ENCODE measurements at regions not wholly inside any gene's neighbourhood (a gene's known extent, or its start where the extent isn't known, plus 50 kb on each side); places are given as distances from the start of the nearest gene placed in this dataset.

DNA sequence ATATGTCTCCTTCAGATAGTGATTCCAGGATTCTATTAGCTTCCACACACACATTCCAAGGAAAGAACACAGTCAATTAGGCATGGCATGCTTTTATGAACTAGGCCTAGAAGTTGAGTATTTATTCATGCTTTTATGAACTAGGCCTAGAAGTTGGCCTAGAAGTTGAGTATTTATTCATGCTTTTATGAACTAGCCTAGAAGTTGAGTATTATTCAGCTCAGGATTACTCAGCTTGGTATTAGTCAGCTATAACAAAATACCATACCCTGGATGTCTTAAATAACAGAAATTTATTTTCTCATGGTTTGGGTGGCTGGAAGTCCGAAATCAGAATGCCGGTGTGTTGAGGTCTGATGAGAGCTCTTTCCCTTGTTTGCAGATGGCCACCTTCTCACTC, 442.7 kb upstream of the FLRT2 start:
- DNase-seq, result no peak

DNA sequence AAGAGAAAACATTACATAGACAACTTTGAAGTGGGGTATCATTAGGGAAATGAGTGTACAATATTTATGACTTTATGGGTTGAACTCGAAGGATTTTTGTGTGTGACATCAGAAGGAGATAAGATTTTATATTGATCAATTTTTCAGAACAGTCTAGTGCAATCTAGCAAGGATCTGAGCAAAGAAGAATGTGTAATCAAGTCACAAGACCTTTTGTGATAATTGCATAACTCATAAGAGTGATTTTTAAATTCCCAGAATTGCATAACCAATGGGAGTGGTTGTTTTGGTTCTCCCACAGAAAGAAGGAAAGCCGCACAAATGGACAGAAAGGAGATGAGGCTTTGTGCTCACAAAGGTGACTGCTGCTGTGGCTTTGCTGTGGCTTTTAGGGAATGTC, 441.8 kb upstream of the FLRT2 start:
- DNase-seq, result no peak

DNA sequence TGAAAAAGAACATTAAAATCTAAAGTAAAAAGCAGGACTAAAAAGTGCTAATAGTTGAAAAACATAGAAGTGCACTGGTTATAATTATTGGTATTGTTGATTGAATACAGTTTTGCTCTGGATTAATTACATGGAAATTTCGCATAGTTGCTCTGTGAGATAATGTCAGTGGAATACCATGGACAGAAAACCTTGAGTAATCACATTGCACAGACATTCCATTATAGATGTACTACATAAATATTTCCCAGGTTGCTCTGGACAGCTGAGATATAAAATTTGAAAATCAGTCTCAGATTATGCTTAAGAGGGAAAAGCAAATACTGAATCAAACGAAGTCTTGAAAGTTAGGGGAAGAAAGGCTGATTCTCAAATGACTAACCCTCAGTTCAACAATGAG, 439.3 kb upstream of the FLRT2 start:
- DNase-seq, result no peak

DNA sequence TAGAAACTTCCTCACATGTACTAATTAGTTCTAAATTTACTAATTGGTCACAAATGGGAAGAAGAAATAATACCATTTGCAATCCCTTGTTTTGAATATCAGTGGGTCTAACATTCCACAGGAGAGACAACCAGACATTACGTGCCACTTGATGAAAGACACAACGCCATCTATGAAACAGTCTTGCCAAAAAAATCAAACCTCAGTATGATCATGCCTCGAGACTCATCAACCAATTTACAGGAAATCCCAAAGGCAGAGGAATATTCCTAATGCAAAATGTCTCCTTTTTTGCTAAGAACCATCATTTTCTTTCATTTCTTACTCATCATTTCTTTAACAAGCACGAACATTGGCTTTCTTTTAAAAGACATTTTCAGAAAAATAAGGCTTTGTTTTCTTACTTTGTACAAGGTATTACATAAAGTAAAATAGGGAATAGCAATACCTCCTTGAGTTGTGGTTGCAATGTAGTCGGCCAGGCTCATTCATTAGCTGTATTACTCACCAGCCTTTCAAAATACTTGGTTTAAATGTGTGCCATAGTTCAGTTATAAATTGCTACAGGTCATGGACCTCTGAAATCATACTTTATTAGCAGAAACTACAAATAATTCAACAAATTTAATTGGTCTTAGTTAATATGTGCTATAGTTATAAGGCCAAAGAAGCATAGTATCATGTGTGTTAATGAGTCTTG, 436.2 kb upstream of the FLRT2 start:
- no peak for DNase-seq

DNA sequence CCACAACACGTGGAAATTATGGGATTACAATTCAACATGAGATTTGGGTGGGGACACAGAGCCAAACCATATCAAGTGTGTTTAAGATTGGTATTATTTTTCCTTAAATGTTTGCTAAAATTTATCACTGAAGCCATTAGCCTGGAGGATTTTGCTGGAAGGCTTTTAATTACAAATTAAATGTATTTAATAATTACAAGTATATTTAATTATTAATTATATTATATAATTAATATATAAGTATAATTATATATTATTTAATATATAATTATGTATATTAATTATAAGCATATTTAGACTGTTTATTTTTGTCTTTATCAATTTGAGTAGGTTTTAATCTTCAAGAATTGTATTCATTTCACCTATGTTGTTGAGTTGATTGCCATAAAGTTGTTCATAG, 427.4 kb upstream of the FLRT2 start:
- no peak for DNase-seq

DNA sequence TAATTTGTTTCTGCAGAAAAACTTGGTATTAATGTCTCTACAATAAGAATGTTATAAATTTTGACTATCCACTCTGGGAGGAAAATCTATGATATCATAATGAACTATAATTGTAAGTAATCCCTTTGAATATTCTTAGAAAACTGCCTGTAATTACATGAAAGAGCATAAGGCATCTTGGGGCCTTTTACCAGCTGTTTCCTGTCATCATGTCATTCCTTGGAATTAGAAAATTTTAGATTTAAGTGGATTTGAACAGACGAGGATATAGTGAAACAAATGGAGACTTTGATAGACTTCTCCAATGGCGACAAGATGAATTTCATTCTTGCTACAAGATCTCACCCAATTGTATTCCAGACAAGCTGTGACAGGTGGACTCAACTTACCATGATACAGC, 423.4 kb upstream of the FLRT2 start:
- DNase-seq, result no peak

DNA sequence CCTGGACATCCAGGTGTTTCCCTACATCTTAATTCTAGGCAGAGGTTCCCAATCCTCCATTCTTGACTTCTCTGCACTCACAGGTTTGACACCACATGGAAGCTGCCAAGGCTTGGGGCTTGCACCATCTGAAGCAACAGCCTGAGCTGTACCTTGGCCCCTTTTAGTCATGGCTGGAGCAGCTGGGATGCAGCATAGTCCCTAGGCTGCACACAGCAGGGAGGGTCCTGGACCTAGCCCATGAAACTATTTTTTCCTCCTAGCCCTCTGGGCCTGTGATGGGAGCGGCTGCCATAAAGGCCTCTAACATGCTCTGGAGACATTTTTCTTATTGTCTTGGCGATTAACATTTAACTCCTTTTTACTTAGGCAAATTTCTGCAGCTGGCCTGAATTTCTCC, 417.2 kb upstream of the FLRT2 start:
- no peak for DNase-seq

DNA sequence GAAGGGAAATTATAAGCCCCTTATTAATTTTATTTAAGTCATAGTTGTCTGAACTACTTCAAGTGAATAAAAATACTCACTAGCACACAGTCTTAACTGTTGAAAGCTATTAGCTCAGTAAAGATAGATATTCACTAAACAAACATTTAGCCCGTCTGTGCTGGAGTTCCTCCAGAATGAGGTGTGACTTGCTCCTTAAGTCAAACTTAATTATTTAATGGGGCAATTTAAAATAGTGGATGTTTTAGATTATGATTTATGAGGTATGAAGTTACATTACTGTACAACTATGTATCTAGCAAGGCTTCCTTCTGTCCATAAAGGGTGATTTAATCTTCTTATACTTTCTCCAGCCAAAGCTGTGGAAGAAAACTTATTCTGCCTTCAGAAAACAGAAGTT, 414.0 kb upstream of the FLRT2 start:
- no peak for DNase-seq

DNA sequence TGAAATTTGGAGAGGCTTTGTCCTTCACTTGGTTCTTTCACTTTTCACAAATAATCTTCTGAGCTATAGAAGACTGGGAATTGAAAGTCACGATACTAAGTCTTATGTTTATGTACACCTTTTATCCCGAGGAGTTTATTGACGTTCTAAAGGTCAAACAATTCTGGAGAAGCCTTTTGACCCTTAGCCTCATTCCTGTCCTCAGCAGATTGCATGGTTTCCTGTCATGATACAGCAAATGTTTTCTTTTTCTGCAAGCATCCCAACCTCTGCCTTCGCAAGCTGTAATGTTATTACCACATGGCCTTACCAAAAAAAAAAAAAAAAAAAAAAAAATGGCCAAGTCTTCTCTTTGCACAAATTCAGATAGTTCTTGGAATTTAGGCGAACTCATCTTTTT, 411.7 kb upstream of the FLRT2 start:
- DNase-seq, result no peak

DNA sequence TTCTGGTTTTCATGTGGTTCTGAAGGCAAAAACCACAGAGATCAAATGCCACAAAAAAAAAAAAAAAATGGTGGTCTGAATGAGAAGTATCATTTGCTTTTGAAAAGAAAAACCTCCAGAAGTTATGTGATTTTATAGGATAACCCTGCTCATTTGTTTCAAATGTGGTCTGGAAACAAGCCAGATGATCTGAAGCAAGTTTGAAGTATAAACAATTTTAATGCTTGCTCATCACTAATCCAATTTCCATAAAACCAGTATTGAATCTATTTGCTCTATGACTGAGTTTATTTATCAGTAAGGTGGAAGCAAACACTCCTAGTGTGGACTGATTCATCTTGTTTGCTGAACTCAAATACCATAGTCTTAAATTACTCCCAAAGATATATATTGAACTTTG, 407.3 kb upstream of the FLRT2 start:
- no peak for DNase-seq

DNA sequence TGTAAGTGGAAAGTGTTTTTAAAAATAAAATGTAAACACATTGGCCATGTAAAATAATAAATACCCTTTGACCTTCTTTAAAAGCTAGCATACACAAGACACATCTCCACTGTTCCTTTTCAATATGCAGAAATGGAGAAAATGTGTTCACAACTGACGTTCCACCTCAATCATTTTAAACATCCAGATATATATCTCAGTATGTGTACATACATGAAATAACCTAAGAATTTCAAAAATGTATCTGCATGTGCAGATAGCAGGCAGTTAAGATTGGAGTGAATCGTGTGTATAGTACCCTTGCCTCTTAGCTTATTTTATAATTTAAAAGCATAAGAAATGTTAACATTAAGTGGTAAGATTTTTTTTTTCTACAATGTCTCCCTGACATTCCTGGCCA, 406.2 kb upstream of the FLRT2 start:
- no peak for DNase-seq

DNA sequence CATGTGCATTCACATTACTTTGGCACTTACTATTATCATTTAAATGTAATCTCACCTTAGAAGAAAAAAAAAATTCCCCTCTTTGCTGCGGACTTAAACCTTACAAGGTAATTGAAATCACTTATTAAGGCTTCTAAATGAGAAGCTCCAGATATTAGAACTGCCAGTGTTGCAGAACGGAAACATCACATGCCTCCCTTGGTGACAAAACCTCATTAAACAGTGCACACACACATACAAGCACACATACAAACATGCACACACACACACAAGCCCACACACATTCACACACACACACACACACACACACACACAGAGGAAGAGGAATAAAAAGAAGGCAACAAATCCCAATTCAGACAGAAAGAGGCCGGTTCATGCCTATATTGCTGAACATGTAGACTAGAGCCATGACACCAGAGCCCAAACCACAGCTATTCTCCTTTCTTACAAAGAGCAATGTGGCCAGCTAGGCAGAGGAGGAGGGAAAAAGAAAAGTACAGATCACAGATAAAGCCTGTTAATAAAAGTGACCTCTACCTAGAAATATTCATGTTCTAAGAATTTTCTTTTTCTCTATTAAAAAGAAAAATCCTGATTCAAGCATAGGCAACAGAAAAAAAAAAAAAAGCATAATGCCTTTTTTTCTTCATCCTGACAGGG, 405.2 kb upstream of the FLRT2 start:
- DNase-seq, result no peak

DNA sequence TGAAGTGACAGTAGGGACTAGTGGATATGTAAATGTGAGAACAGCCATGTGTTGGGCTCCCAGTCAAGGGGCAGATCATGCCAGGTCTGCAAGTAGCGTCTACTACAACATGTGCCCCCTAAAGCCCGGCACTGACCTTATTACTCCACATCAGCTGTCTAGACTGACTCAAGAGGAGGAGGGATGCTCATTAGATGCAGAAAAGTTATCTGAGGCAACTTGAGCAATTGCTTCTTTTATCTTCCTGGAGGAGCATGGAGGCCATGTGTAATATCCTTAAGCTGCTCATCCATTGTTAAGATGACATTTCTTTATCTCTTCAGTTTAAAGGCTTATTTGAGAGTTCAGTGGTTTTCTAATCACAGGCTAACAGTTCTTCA, 404.7 kb upstream of the FLRT2 start:
- DNase-seq, result no peak

DNA sequence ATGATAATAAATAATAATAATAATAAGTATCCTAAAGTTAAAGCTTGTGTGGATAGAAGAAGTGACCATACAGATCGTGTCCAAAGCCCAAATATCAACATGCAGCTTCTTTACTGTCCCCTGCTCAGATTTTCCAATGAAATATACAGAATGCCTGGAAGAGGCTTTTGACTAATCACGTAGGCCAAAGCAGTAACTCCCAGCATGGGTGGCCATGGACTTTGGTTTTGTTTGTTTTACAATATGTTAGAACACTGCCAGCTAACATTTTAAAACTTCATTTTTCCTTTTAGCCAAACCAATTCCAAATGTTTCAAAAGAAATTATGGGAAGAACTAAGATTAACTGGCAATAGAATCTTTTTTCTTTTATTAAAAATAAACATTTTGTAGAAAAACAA, 400.0 kb upstream of the FLRT2 start:
- DNase-seq, result no peak

DNA sequence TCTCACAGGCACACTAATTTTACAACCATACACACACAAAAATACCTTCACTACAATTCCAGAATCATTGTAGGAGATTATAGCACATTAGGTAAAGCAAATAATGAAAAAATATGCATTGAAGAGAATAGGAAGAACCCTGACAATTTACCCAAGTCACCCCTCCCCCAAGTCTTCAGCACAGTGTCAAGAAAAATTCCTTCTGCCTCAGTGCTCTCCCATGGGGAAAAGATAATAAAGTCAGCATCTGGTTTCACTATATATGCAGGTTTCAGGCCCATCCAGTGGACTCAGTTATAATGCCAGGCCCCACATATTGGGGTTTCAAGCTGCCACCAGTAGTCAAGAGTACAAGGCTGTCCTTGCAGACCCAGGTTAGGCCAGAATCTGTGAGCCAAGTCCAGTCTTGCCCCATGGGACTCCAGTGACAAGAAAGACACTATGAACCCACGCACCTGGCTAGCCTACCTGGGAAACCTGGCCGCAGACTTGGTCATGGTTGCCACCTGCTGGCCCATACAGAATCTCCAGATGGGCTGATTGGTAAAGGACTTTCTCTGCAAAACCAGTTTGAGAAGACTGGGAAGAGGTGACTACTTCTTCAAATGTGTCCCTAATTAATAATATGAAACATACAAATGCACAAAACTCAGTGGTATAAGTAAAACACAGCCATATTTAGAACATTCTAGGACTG, 398.6 kb upstream of the FLRT2 start:
- DNase-seq, result no peak

DNA sequence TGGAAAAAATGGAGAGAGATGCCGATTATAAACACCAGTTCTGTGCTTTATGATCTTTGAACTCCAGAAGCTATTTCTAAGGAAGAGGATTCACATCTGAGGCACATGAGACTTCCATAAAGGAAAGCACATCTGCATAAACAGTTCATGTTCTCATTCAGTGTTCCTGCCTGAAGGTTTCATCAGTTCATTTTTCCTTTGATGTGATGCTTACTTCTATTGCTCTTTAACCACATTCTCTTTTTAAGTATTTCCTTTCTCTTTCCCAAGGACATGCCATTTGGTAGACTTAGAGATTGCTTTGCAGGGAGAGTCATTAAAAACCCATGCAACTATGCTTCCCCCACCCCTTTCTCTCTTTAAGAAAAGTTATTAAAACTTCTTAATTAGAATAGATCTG, 387.0 kb upstream of the FLRT2 start:
- no peak for DNase-seq

DNA sequence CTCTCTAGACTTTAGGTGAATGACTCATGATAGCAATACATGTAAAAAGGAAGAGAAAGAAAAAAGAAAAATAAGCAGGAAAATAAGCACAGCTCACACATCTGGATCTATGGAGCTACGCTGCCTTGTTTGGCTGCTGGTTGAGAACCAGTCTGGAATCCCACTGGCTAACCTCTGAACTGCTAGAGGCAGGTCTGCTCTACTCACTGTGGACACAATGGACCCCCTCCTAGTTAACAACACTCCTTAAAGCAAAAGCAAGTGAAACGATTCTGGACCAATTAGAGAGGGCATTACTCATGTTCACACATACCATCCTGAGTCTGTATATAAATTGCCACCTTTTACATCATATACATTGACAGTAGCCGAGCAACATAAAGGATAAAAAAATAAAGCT, 383.2 kb upstream of the FLRT2 start:
- DNase-seq, result no peak

DNA sequence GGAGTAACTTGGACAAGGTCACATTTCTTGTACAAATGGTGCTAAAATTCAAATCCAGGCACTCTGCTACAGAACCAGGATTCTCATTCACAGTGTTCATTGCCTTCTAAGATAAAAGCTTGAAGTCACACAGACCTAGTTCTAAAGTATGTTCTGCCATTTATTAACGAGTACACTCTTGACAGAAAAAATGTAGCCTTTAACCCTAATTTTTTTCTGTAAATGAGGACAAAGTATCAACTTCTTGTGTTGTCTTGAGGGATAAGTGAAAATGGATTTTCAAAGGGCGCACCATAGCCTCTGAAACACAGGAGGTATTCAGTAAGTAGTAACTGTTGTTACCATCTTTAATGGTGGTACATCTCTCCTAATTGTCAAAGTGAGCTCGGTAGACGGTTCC, 379.8 kb upstream of the FLRT2 start:
- no peak for DNase-seq

DNA sequence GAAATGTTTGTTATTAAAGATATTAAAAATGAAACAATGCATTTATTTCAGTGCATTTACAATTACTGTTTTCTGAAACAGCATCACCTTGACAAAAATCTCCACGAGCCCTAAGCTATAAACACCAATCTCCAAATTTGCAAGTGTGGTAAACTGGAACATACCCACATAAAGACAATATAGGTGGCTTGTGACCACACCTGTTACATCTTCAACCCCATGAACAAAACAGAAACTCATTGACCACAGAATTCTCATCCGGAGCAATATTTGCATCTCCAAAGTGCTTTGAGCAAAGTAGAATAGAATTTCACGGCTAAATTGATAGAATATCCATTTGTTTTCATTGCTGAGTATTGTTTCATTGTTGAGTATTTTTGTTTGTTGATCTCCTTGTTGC, 375.2 kb upstream of the FLRT2 start:
- DNase-seq, result no peak

DNA sequence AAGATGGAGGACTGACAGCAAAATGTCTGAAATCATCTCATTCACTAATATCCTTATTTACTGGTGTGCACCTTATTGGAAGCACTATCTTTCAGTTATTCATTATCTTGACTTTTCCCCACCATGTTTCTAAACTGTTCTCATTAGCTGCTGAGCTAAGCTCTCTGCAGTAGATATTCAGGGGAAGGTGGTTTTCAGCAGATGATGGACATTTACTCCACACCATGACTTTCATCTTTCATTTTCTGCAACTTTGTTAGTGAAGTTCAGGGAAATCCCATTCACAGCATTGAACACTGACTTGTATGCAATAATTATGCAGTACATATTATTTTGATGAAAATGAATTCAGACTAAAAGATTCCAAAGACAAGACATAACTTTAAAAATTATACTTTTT, 373.6 kb upstream of the FLRT2 start:
- no peak for DNase-seq

DNA sequence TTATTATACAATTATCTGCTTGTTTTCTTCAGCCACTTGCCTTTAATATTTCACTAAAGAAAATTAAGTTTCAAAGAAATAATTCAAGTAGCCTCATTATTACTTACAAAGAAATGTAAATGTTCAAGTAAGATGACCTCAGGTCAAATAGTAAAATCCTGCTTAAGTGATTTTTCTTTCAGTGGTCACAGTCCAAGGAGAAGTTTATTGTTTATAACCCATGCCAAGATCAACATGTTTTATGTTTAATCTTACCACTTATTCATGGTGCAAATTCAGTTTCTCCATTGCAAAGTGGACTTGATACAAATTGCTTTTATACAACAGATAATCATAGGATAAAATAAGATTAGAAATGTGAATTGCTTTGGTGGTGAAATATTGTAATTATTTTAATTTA, 370.2 kb upstream of the FLRT2 start:
- no peak for DNase-seq

DNA sequence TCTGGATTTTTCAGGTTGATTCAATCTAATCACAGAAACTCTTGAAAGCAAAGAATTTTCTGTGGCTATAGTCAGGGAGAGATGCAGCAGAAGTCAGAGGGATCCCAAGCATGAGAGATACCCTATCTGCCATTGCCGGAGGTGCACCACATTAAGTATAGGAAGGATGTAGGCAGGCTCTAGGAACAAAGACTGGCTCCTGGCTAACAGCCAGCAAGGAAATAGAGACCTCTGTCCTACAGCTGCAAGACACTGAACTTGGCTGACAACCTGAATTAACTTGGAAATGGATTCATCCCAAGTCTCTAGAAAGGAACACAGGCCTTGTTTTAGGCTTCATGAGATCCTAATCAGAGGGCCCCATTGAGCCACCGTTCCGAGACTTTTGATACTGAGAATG, 364.9 kb upstream of the FLRT2 start:
- DNase-seq, result no peak

DNA sequence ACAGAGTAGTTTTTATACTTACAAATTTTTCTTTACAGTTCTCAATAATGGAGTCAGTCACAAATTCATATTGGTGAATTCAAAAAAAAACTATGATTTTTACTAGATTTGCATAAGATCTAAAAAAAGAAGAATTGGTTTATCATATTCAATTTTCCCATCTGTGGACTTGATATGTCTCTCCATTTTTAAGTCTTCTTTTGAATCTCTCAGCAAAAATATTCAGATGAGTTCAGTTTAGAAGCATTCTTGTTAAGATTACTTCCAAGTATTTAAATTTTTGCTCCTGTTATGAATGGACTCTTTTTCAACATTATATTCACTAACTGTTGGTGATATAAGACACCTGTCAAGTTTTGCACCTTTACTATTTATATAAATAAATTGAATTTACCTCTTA, 360.6 kb upstream of the FLRT2 start:
- DNase-seq, result no peak

DNA sequence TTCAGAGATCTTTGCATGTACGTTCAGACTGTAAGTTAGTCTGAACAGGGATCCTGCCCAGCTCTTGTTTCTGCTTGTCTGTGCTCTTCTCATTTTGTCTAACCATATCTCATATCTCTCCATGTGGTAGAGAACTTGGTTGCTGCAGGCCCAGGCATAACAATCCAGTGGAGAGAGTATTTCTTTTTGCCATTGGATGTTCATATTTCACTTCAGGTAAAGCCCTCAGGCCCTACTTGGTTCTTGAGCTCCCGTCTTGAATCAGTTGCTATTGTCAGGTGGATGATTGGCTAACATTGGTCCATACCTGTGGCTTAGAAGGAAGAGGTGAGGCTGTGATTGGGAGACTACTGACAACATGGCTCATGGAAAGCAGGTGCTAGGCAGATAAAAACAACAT, 357.7 kb upstream of the FLRT2 start:
- no peak for DNase-seq
